HG02623 (cell line): ENCODE measurements at regions not wholly inside any gene's neighbourhood (a gene's known extent, or its start where the extent isn't known, plus 50 kb on each side); places are given as distances from the start of the nearest gene placed in this dataset.
"Not testable (repeated sequence)": the region's sequence is repeated elsewhere in the genome, so short reads cannot be mapped to it uniquely, and the experiment has no call there.

Experiments
- ATAC-seq: cut with Tn5 transposase; IDR thresholded peaks from one replicate; pipeline ENCODE4 v1.9.1; 2021; ENCODE audit warnings: moderate library complexity; ENCODE audit not compliant: unreplicated experiment

DNA sequence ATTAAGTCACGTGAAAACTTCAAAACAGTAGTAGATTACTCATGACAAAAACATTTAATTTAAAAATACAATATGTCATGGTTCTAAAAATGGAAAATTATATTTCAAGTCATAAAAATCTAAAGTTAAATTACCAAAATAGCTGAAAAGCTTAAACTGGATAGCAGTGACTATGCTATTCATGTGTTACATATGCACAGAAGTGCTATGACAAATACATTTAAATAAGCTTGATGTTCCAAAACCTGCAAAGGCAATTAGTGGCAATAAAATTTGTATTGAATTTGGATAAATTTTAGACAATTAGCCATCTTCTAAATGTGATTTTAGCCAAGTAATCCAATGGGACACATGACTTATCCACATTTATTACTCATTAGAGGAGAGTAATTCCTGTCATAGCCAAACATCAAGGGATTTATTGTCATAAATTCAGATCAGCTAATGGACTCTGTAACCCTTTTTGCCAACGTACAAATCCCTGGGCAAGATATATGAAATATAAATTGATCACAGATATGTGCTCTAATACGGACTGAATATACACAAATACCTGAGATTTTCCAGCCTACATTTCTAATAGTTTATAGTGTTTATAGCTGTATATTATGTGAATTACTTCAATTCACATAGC, 419.4 kb downstream of the ISL1 start:
- no peak for ATAC-seq

DNA sequence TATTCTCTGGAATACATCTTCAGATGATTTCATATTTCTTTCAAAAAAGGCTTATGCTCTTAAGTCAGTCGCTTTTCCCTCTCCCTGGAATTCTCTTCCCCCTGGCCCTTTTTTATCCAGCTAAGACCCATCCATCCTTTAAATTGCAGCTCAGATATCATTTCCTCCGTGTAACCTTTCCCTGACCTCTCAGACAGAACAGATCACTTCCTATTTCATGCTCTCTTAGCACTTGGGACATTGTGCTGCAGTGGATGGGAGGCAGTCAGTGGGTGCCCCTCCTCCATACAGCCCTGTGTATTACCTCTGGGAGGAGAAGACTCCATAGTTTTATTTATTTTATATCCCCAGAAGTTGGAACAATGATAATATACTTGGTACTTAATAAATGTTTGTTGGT, 423.4 kb downstream of the ISL1 start:
- no peak for ATAC-seq

DNA sequence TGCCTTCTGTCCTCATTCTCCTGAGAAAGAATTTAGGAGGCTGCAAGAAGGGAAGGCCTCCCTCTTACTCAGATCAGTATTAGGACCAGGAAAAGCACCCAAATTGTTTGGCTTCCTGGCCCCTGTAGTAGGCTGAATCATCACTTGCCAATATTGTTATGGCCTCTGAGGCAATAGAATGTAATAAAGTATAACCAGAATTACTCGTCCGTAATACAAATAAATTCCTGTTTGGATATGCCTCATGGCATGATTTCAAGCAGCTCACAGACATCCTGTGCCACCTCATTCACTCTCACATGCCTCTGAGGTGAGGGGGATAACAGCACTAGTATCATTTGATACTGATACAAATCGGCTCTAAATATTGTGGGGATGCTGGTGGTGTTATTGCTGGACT, 427.3 kb downstream of the ISL1 start:
- ATAC-seq = no peak

DNA sequence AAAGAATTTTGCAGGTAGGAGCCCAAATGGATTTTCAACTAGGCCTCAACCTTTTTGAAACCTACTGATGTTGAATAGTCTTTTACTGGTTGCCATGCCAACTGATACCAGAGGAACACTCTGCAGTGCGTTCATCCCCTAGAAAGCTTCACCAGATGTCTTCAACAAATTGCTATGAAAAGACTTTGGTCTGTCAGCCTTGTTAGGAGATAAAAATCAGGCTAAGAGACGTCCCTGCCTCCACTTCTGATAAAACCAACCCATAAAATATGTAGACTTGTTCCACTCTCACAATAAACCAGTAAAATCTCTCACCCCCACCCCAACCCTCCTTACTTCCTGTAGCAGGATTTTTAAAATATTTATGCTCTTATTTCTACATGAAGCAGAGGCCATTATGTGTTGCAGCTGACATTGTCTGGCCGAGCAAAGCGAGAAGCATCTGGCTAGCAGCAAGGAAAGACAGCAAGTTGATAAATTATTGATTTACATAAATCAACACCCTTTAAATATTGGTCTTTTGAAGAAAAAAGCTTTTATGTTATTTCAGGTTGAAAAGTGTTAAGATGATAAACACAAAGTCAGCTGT, 428.7 kb downstream of the ISL1 start:
- no peak for ATAC-seq

DNA sequence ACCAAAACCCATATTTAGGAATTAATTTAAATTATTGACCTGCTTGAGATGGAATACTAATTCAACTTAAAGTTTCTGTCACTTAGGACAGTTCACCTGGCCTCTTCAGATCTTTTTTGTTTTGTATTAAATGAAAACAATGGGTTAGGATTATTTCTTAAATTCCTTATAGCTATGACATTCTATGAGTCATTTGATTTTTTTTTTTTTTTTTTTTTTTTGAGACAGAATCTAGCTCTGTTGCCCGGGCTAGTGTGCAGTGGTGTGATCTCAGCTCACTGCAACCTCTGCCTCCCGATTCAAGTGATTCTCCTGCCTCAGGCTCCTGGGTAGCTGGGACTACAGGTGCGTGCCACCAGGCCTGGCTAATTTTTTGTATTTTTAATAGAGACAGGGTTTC, 431.6 kb downstream of the ISL1 start:
- not testable (repeated sequence) for ATAC-seq

DNA sequence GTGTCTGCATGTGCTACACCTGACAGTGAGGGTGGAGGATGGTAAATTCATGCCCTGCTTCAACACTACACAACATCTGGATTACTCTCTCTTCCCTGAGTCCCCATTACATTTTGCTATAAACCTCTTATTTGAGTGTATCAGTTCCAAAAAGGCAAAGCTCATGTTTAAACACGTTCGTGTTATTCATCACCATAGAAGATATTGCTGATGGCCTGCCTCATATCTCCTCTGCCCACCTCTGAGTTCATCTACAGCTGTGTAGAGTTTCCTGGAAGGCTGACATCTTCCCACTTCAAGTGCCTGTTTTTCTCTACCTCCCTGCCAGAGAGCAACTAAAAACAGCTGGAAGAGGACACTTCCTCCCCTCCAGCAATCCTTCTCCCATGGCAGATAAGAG, 433.2 kb downstream of the ISL1 start:
- no peak for ATAC-seq

DNA sequence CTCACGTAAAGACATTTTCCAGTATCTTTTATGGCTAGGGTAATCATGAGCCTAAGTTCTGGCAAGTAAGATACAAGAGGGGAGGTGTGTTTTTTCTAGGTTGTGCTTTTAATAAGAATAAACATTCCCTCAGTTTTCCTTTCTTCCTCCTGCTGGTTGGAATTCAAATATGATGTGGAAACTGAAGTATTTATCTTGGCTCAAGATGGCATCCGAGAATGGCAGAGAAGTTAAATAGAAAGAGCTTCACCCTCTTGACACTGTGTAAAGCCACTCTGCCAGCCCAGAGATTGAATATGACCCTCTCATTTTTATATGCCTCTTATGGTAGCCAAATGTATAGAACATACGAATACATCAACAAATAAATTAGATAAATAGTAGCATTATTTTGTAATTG, 438.4 kb downstream of the ISL1 start:
- no peak for ATAC-seq

DNA sequence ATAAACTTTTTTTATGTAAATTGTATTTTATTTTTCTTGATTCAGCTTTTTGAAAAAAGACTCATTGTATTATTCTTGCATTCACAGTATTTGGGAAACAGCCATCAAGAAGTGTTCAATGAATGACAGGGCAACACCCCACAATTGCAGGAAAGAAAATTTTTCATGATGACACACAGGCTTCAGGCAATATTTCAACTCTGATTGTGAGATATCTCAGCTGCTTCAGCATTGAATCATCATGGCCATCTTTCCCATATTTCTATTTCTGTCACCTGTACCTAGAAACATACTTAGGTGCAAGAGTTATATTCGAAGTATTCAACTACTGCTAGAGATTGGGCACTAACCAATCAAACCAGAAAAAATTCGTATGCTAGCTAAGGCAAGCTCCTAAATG, 446.0 kb downstream of the ISL1 start:
- ATAC-seq = no peak

DNA sequence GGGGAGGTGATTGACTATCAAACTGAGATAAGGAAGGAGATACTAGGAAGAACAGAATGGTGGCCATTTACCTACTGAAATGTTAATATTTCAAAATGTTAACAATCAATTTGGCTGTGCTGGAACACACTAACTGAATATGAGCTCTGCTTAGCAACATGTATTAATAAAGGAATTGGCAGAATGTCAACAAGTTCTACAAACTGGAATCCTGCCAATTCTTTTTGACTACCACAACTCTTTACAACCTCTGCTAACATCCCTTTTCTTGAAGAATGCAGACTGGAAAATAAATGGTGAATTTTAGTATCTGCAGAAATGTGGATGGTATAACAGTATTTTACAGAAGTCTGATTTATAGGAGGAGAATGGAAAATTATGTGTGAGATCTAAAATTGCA, 446.4 kb downstream of the ISL1 start:
- ATAC-seq = no peak

DNA sequence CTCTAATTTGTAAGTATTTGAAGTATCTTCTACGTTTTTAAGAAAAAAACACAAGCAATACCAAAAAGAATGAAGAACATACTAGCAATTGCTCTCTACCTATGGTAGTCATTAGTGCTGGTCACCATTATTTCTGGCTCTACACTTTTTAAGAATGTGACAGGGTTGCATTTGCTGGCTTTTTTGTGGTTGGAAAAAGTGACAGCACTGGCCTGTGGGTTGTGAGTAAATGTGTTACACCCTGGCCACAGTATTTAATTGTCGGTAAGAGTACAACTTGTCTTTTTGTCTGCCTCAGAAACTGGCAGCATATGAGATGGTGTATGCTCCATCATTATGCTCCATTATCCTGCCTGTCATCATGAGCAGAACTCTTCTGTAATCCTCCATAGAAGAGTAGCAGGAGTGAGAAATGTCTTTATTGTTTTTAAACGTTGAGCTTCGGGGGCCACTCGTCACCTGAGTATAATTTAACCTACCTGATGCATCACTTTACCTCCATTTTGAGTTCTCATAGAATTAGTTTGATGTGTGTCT, 449.8 kb downstream of the ISL1 start:
- no peak for ATAC-seq

DNA sequence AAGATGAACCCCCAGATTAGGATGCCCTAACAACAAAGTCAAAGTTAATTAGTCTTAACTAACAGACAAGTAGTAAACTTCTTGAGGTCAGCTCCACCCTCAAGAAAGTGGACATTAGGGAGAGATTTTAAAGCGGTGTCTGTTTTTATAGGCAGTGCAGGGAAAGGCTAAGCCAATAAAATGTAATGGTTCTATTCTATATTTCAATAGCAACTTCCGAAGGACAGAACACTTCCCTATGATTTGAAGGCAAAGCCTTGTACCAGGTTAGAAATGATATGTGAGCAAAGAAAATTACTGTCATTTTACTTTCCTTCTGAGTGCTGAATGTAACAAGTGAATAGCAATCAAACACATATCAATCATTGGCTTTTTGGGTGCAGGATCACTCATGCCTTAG, 455.2 kb downstream of the ISL1 start:
- no peak for ATAC-seq

DNA sequence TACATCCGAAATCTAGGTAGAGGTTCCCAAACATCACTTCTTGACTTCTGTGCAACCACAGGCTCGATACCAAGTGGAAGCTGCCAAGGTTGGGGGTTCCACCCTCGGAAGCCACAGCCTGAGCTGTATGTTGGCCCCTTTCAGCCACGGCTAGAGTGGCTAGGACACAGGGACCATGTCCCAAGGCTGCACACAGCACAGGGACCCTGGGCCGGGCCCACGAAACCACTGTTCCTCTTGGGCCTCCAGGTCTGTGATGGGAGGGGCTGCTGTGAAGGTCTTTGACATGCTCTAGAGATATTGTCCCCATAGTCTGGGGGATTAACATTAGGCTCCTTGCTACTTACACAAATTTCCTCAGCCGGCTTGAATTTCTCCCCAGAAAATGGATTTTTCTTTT, 460.6 kb downstream of the ISL1 start:
- ATAC-seq = no peak

DNA sequence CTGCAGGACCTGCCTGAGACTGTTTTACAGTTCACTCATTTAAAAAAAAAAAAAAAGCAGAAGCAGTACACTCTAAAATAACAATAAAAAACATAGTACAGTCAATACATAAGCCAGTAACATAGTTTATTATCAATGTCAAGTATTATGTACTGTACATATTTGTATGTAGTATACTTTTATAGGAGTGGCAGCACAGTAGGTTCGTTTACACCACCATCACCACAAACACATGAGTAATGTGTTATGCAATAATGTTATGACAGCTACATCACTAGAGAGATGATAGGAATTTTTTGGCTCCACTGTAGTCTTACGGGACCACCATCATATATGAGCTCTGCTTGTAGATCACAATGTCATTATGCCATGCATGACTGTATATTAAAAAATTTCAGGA, 462.8 kb downstream of the ISL1 start:
- no peak for ATAC-seq

DNA sequence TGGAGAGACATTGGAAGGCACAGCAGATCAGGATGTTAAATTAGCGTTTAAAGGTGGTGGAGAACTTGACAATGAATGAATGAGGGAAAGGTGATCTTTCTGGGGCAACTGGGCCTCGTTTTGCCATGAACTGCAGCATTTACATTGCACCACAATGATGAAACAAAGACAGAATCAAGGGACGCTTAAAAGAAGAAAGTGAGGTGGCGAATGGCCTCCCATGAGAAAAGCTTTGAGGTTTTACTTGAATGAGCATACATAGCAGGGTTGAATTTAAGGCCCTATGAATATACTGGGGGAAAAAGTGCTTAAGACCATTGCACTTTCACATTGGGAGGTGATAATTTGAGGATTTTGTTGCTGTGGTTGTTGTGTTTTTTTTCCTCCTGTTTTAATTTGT, 476.4 kb downstream of the ISL1 start:
- ATAC-seq = no peak

DNA sequence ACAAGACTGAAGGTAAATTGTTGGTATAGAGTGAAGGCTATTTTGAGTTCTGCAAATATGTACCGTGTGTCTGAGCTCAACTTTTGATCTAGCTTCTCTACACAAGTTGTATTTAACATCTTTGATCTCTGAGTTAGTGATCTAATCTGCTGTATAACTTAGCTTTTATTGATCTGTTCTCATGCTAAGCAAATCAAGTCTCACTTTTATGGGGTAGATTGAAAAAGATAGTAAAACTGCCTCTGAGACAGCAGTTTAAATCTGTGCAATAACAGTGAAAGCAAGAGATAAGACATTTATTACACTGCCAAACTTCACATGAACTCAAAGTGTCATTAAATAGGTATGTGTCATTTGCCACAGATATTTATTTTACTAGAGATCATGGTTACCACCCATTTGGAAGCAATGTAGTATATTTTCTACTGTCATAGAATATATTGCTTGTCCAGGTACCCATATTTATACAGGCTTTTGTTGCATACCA, 477.3 kb downstream of the ISL1 start:
- ATAC-seq = no peak

DNA sequence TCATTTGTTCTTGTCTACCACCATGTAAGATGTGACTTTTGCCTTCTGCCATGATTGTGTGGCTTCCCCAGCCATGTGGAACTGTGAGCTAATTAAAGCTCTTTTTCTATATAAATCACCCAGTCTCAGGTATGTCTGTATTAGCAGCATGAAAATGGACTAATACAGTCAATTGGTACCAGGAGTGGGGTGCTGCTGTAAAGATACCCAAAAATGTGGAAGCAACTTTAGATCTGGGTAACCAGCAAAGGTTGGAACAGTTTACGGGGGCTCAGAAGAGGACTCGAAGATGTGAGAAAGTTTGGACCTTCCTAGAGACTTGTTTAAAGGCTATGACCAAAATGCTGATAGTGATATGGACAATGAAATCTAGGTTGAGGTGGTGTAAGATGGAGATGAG, 488.9 kb downstream of the ISL1 start:
- no peak for ATAC-seq

DNA sequence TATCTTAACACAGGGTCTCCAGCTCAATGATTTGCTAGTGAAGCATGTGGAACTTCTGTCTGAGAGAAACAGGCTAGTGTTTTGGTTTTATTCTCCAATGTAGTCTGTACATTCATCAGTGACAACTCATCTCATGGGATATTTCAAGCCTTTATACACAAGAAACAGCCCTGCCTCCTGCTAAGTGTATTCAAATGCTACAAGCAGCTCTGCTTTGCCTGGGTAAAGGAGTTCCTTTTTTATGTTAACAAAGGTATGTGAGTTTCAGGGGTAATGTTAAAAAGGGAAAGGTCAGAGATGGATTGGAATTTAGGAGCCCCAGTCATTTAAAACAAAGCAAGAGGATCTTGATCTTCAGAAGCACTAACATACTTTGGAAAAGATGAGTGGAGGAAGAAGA, 498.7 kb downstream of the ISL1 start:
- ATAC-seq = no peak

DNA sequence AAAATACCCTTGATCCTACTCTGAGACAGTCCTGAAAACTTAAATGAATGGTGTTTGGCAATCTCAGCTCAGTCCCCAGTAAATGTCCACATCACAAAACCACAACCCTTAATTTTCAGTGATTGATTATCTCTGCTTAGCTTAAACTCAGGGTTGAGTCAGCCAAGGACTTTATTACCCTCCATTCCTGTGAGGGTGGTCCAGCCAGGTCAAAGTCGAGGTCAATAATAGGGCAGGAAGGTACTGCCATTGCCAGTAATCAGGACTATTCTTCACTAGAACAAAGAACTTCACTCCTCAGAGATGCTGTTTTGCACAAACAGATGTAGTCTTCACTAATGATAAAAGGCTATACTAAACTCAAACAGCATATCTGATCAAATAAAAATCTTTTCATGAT, 499.4 kb downstream of the ISL1 start:
- ATAC-seq = no peak

DNA sequence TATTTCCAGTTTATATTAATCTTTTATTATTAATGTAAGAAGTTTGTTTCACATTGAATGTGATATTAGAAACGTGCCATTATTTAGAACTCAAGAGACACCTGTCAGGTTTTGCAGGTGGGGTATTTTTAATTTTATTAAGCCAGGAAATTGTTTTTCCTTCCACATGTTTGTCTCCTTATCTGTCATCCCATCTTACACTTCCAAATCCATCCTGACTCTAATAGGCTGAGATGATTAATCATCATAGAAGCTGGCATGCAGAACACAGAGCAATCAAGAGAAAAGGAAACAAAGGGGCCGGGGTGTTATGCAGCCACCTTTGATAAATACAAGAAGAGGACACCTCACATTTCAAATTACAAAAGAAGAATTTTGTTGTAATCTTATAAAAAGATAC, 506.5 kb downstream of the ISL1 start:
- ATAC-seq = no peak

DNA sequence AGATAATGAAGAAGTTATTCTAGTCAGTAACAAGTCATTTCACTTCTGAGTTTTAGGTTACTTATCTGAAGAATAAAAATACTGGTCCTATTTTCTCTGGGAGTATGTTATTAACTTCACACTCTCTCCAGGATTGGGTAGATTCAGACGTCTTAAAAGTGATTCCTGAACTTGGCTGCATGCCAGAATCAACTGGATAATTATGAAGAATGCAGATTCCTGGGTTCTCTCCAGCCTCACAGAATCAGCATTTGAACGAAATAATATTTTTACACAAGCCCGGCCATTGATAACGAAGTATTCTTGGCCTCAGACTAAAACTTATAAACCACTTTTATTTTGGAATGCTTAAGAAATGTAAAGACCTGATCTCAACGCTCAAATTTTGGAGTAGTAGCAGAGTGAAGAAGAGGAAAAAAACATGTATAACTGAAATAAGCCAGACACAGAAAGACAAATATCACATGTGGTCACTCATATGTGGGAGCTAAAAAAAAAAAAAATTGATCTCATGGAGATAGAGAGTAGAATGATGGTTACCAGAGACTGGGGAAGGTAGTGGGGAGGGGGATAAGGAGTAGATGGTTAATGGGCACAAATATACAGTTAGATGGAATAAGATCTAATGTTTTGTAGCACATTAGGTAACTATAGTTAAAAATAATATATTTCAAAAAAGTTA, 507.3 kb downstream of the ISL1 start:
- no peak for ATAC-seq

DNA sequence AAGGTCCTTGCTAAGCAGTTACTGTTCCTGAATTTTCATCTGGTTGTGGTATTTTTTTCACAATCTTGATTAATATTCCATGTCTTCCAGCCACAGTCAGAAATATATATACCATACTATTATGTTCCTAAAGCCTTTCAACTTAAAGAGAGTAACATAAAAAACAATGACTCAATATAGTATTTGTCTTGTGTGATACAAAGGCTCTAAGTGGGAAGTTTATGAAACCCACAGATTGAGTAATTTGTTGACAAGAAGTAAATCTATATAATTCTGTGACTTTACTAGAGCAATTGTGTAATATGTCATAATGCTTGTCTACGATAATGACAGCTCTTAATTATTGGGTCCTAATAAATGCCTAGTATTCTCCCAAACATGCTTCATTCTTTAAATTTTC, 509.4 kb downstream of the ISL1 start:
- ATAC-seq = no peak

DNA sequence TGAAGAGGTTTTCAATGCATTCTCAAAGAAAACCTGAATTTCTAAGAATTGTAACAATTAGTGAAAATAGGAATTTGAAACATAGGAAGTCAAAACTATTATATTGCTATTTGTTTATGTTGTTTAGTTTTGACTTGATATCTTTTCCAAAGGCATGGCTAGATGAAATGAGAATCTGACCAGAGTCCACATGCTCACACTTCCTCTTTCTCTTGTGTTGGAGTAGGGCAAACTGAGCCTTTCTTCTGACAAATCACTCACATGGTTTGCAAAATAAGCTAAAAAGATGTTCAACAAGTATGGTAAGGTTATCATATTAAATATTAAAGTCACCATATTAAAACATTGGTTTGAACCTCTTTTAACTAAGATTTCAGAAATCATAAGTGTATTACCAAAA, 512.6 kb downstream of the ISL1 start:
- ATAC-seq = no peak
